NCI-H2196 treated with DMSO at 0.1 percent for 48 hours (cell line): ENCODE measurements at regions not wholly inside any gene's neighbourhood (a gene's known extent, or its start where the extent isn't known, plus 50 kb on each side); places are given as distances from the start of the nearest gene placed in this dataset.

Experiments used
- DNase-seq: peaks from one replicate; lab custom pipeline; 2025; ENCODE audit not compliant: unreplicated experiment; lab: John Stamatoyannopoulos, UW

DNA sequence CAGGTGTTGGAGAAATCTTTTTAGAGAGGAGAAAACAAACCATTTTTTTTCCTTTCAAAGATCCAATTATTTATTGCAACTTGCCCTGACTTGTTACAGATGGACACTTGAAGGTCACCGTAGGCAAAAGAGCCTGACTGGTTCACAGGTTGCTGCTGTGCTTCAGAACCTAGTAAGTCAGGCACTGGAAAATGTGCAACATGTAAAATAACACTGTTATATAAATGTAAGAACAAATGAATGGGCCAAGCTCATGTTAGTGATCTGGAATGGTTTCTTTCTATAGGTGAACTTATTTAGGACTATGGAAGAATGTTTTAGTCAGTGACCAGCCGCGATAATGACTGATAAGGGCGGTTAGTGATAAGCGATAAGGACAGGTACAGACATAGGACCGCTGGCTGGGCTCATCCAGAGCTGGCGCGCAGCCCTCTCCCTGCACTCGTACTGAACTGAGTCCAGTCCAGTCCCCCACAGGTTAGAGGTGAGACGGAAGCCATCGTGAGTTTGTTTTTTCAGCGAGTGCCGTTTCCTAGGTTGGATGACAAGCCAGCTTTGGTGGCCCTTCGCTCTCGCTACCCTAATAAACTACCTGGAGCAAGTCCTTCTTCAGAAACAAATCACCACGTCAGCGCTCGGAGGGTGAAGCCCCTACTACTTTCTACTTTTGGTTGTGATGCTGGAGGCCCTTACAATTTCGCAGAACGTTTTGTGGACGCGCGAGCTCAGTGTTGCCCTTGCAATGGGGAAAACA is 94.4 kb upstream of the PRDM1 start:
- DNase-seq, result no peak

DNA sequence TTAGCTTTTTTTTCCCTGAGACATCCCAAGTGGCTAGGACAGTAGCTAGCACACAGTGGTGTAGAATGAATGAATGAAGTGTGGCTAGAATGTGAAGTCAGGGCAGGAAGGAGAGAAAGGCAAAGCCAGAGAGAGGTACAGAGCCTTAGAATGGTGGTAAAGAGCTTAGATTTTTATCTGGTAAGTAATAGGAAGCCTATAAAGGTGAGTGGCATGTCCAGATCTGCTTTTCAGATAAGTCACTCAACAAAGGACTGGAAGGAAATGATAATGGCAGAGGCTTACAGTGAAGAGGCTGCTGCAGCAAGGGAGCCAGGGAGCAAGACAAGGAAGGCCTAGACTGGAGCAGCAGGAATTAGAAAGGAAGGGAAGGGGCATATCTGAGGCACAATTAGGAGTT is 96.0 kb upstream of the PRDM1 start:
- no peak for DNase-seq

DNA sequence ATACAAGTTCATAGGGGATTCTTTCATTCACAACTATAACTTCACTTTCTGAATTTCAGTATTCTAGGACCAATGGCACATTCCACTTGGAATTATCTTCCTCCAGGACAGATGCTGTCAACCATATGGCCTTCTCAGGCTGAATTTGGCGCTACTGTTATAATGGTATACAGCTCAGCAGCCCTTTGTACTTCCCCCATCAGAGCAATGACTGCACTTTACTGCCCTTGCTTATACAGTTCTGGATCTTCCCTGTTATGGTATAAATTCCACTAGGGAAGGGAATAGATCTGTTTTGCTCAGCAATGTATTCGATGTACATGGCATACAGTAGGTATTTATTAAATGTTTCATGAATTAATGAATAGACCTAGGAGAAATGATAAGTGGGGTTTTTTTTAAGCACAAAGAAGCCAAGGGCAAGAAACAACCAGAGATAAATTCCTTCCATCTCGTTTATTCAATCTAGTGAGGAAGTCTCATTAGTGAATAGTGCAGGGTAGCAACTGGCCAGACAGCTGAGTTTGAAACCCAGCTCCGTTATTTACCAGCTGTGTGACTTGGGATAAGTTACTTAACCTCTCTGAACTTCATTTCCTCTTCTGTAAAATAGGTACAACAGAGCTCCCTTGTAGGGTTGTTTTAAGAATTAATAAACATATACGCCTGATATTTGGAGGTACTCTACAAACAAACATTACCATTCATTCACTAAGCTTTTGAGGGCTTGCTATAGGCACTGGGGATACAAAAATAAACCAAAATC is 97.1 kb upstream of the PRDM1 start:
- no peak for DNase-seq

DNA sequence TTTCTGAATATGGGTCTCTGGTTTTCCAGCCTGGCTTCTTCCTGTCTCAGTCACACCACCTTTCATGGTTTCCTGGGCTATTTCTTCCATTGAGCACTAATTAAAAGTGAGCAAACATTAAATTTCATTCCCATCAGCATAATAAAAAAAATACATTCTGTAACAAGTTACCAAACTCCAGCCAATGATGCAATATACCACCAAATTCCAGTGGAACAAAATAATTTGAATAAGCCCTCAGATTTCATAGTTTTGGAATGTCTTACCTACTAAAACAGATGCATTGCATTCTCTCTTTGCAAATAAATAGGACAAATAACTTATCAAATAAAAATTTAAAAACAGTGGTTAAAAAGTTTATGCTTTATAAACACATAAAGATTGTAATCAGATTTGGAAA is 97.8 kb upstream of the PRDM1 start:
- DNase-seq, result no peak

DNA sequence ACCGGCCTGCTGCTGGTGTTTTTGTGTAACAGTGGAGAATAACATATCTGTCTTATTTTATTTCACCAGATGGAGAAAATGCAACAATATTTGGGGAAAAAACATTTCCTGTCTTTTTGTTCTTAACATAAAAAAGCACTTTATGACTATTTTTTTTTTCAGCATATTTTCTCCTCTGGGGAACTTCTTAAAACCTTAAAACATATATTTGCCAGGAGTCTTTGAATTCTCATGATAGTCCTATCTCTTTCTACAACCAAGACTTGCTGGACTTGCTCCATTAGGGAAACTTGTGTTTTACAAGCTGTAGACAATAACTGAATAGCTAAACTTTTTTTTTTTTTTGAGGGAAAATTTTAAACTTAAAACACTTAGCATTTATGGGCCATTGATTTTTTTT is 98.6 kb upstream of the PRDM1 start:
- no peak for DNase-seq

DNA sequence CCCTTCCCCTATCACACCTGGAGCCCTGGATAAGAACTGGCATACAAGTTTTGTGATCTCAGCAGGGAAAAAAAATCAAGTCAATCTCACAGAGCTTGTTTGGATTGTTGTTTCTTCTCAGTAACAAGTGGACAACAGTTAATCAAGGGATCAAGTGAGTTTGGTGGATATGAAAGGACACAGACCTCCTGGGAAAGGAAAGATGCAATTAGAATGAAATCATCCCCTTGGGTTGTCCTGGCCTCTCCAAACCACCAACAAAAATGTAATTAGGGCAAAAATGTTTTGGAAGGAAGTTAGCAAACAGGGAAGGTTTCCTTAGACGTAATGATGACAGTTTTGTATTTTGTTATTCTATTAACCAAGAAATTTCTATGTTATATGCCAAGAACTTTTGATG is 99.1 kb upstream of the PRDM1 start:
- DNase-seq, result no peak

DNA sequence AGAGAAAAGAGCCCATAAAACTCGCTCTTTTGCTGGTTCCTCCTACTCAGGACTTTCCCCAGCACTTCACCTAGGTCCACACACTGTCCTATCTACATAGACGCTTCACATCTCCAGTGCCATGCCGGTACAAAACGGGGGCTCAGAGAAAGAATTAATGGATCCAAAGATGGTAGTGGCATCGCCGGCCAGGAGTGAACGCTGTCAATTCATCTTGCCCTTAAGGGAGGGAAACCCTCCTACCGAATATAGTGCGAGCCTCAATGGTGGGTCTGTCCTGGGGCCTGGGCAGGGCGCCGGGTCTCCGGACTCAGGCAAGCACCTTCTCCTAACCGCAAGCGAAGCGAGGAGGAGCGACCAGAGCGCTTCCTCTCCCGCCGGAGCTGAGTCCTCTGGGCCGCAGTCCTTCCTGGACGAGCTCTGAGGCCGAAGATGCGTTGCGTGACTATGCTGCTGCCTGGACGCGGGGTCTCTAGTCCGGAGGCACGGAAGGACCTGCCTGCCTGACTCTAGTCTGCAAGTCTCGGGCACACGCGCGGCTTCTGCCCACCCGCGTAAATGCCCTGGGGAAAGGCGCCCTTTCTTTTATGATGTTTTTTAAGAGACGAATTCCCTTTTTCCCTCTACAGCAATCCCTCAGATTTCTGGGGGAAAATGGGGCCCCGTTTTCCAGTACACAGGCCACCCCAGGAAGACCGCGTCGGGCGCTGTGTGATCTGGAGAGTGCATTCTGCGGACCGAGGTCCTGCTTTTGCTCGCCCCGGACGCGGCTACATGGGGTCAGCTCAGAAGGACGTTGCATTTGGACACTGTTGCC is 100.1 kb upstream of the PRDM1 start:
- DNase-seq, result no peak

DNA sequence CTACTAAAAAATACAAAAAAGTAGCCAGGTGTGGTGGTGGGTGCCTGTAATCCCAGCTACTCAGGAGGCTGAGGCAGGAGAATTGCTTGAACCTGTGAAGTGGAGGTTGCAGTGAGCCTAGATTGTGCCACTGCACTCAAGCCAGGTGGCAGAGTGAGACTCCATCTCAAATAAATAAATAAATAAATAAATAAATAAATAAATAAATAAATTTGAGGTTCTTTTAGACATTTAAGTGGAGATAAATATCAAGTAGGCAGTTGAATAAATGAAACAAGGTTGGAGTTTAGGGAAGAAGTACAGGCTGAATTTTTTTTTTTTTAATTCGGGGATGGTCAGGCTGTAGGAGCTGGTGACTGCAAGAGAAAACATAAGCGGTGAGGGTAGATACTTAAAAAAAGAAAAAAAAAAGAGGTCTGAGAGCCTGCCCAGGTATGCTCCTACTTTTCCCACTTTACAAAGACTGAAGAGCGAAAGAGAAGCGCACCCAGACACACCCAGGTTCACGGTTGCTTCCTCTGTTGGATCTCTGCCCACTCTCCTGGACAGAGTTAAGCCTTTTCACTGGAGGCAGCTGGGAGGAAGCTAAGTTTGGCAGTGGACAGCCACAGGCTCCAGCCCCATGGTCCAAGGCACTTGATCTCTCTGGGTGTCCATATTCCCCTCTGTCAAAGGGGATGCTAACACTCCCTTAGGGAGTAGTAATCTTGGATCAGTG is 100.9 kb upstream of the PRDM1 start:
- DNase-seq, result no peak

DNA sequence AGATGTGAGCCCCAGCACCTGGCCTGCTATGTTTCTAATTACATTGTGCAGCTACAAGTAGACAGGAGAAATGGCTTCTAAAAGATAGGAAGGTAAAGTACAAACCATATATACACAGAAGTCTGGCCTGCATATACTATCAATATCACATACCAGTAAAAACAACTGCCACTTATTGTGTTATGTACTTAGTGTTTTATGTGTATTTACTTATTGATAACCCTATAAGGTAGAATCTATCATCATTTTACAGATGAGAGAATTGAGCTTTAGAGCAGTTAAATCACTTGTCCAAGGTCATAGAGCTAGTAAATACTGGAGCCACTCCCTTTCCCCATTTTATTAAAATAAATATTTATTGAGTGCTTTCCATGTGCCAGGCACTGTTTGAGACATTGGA is 102.4 kb upstream of the PRDM1 start:
- DNase-seq, result no peak

DNA sequence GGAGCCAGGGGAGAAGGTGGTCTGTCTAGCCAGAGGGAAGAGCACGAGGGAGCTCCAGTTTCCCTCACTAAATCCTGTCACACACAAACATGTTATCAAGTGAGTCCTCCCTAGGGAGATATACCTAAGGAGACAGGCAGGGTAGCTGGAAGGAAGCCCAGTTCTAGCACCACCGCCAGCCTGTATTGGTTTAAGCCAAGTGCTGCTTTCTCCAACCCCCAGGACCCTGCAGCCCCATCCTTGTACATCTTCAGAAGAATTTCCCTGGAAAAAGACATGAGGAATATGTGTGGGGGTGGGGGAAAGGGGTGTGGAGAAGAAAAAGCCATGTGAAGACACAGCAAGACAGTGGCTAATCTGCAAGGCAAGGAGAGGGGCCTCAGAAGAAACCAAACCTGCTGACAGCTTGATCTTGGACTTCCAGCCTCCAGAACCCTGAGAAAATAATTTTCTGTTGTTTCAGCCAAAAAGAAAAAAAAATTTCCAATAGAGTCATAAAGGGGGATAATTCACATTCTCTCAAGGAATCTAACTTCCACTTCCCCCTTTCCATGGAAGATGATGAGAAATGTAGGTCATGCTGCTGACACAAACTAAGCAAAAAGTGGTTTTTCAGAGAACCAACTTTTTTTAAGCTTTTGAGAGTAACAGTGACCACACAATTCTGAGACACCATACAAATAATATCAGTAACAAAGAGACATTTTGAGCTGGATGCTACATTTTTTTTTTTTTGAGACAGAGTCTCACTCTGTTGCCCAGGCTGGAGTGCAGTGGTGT is 103.2 kb upstream of the PRDM1 start:
- no peak for DNase-seq

DNA sequence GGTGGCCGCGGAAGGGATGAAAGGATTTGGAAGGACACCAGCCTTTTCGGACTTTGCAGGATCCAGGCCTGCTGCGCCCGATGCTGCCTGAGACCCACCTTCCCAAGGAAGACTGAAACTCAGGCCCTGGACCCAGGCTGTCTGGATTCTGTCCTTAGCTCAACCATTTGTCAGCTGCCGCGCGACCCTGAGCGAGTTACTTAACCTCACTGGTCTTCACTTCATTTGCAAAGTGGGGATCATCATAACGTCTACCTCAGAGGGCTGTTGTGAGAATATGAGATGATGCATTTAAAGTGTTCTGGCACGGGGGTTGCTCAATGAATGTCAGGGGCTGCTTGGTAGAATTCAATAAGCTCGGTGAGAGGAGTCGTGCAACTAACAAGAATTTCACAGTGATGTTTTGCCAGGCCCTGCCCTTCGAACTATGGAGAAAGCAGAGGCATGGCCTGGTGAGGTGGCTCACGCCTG is 104.2 kb upstream of the PRDM1 start:
- no peak for DNase-seq

DNA sequence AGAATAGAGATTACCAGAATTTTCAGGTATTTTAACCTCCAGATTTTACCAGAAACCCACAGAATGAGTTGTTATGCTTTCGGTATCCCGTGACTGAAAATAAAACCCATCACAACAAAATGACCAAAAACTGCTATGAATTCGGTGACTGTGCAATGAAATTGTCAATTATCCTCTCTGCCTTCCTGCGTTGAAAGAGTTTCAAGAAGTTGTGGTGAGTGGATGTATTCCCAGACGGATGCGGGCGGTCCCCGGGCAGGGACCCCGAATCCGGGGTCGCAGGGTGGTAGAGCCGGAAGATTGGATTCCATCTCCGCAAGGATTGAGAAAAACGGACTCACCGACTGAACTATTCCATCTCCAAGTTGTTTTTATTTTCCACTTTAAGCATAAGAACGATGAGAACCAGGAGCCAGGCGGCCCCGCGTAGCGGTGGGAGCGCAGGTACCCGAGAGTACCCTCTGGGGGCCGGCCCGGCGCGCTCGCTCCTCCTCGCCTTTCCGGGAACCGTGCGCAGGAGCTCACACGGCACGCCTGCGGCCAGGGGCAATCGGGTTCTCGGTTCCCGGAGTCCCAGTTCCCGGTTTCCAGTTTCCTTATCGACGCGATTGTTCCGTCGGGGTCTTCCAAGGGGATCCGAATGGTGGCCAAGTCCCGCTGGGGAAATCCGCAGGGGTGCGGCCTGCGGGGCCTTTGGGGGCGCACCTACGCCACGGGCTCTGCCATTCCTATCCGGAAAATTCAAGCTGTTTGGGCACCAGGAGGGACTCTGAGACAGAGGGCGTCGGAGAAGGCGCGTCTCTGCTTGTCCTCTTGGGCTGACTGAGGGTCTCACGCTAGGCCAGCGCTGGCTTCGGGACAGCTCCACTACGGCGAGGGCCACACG is 104.9 kb upstream of the PRDM1 start:
- no peak for DNase-seq

DNA sequence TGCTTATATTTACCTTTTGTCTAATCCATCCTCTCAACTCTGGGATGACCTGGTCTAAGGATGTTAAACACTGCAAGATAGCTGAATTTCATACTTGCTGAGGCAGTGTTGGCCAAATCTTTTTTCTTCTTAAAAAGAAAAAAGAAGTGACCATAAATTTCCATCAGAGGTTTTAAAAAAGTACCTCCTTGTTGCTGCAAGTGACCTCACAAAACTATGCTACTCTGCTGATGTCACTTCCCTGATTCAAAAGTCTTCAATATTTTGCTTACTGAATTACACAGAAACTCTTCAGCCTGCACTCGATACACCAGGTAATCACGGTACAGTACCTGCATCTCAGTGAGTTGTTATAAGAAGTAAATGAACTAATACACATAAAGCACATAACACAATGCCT is 107.2 kb upstream of the PRDM1 start:
- DNase-seq, result no peak

DNA sequence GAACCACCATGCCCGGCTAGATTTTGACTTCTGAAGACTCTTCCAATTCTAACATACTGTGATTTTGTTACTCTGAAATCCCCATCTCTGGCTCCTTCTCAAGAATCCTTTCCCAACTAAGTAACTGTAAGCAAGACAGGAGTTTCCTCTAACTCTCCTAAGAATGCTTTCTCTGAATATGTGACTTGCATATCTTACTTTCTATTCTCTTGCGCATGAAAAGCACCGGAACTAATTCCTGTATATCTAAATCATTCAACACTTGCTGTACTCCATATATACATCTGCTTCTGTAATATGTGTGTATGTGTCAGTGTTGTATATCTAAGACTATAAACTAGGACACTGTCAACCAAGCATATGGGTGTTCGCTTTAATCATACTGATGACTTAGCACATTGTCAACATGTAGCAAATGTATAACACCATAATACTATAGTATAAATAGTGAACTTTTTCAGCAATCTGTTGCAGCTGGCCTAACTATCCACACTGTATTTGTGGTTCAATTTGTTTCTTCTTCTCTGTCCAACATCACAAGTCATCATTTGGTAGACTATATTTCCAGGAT is 108.1 kb upstream of the PRDM1 start:
- DNase-seq, result no peak

DNA sequence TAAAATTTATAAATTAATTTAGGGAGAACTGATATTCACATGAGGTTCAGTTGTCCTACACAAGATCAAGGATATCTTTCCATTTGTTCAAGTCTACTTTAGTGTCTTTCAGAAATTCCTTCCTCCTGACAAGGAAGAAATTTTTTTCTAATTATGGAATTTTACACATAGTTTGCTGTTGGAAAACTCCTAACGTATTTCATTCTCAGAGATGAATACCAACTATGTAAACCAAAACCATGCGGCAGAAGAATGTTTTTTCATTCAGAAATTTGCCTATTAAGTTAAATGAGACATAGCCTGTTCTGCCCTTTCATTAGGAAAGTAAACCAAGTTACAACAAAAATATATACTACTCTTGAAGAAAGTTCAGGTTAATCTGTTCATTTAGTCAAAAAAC is 111.2 kb upstream of the PRDM1 start:
- no peak for DNase-seq

DNA sequence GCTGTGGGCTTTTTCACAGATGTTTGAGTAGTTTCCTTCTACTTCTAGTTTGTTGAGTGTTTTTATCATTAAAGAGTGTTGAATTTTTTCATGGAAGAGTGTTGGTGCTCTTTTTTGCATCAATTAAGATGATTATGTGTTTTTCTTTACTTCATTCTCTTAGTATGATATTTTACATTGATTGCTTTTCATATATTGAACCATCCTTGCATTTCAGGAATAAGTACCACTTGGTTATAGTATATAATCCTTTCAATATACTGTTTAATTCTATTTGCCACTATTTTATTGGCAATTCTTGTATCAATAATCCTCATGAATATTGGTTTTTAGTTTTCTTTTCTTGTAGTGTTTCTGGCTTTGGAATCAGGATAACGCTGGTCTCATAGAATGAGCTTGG is 113.7 kb upstream of the PRDM1 start:
- DNase-seq, result no peak

DNA sequence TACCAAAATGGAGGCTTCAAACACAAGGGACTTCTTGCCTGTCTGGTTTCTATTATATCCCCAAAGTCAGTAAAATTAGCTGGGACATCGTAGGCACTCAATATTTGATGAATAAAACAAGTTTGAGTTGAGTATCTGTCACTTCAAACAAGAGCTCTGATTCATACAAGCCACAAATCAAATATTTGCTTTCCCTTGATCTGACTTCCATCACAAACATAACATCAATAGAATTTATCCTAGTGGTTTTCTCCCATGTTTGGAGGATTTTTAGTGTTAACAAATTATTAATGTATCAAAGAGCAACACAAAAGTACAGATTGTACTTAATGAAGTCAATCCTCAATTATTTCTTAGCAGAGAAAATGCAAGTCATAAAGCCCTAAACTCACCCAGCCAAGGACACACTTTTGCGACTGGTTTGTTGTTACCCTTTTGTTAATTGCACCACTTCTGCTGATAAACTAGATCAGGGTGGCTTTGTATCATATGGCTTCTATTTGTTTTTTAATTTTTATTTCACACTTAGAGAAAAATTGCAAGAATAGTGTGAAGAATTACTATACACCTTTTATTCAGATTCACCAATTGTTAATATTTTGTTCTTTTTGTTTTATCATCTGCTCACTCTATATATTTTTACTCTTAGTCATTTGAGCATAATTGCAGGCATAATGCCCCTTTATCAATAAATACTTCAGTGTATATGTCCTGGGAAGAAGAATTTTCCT is 117.4 kb upstream of the PRDM1 start:
- no peak for DNase-seq

DNA sequence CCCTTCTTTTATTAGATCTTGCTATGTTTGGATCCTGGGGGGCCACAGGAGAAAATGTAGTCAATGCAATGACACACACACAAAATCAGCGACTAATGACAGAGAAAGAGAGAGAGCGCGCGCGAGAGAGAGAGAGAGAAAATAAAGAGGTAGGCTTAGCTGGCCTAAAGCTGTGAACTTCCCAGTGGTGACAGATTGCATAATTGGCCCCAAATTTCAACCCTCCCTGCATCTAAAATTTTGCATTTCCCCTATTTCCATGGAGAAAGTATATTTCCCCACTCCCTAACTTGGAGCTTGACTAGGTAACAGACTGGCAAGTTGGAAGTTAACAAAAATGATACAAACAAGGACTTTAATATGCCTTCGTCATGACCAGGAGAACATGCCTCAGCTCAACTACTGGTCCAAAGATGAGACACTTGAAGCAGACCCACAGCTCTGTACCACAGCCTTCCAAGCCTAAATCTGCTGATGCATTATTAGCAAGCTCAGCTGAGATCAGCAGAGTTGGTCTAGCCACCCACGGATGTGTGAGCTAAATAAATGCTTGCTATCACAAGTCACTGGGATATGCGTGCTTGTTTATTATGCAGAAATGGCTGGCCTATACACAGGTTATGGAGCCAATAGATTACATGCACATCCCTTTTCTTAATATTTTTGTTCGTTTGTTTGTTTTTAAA is 118.1 kb upstream of the PRDM1 start:
- DNase-seq, result no peak
